GM18517 (cell line): ENCODE measurements at regions not wholly inside any gene's neighbourhood (a gene's known extent, or its start where the extent isn't known, plus 50 kb on each side); places are given as distances from the start of the nearest gene placed in this dataset.
"Not testable (repeated sequence)": the region's sequence is repeated elsewhere in the genome, so short reads cannot be mapped to it uniquely, and the experiment has no call there.

Source experiments
- ATAC-seq: cut with Tn5 transposase; IDR thresholded peaks from one replicate; pipeline ENCODE4 v1.9.1; 2021; ENCODE audit warnings: mild to moderate bottlenecking, moderate library complexity; ENCODE audit not compliant: unreplicated experiment

DNA sequence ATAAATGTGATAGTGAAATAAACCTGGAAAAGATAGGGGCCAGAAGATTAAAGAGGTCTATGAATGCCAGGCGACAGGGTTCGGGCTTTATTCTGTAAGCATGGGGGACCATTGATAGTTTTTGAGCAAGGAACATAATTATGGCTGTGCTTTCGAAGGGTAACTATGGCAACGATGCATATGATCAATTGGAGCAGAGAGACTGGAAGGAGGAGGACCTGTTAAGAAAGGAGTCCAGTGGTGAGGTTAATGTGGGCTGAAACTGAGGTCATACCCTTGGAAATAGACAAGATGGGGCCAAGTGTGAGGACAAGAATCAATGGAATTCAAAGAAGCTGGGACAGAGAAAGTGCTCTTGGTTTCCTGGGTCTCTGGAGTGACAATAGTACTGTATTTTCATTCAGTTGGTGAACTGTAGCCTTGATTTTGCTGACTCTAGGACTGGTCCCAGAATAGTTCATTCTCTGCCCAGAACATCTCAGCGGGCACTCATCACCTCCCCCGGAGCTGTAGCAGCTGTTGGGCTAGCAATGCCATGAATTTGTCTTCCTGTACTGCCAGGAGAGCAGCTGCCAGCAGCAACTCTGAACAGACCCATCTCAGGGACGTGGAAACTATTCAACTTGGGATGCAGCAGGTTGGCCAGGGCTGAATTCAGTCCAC is 108.4 kb downstream of the SRGAP2 start:
- ATAC-seq, result not testable (repeated sequence)

DNA sequence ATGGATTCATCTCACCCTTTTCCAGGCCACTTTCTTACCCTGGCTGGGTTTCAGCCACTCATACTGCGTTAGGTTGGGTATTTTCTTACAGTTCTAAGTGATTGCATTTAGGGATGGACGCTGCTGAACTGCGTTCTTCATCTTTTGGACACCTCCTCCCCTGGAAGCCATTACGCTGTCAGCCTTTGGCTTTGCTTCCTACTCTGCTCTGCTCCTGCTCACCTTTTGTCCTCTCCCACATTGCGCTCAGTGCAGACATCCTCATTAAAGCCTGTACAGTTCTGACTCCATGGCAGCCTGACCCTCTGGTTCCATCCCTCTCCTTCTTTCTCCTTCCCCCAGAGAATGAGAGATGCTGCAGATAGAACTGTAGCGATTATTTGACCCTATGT is 108.9 kb downstream of the SRGAP2 start:
- ATAC-seq, result not testable (repeated sequence)

DNA sequence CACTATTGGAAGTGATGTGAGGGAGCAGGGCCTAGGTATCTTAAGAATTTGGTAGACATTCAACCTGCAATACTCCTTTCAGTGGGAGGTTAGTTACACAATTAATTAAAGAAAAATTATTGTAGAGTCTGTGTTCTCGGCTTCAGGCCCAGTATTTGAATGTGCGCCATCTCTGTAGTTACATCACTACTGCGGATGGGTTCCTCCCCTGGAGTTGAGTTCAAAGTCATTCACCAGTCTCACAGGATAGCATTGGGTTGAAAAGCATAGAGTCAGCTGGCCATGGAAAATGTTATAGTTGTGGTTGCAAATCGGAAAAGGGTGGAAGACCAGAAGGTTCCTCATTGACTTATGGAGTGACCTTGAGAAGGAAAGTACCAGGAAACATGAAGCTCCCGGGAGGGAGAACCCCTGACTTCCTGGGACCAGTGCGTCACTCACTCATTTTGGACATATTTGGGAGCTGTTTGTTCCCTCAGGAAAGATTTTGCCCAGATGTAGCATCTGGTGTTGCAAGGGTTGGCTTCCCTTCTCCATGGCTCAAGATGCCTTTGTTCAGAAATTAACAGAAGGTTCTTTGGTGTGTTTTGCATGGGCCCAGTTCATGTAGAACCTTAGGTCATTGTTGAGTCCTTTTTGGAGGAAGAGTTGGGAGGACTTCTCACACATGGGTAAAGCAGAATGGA is 111.8 kb downstream of the SRGAP2 start:
- not testable (repeated sequence) for ATAC-seq

DNA sequence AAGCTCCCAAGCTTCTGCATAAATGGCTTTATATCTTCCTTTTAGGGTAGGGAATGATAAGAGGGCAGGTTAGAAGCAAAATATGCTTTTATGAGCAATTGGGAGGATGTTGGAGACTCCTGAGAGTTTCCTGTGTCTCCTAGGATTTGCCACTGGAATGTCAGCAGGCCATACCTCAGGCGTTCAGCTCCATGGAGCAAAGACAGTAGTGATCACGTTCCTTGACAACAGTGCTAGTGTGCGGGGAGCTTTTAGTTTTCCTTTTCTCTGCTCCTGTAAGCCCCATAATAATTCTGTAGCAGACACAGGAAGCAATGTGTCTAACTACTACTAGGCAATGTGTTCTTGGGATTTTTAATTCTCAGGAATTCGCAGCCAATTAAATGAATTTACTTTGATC is 113.6 kb downstream of the SRGAP2 start:
- ATAC-seq, result not testable (repeated sequence)

DNA sequence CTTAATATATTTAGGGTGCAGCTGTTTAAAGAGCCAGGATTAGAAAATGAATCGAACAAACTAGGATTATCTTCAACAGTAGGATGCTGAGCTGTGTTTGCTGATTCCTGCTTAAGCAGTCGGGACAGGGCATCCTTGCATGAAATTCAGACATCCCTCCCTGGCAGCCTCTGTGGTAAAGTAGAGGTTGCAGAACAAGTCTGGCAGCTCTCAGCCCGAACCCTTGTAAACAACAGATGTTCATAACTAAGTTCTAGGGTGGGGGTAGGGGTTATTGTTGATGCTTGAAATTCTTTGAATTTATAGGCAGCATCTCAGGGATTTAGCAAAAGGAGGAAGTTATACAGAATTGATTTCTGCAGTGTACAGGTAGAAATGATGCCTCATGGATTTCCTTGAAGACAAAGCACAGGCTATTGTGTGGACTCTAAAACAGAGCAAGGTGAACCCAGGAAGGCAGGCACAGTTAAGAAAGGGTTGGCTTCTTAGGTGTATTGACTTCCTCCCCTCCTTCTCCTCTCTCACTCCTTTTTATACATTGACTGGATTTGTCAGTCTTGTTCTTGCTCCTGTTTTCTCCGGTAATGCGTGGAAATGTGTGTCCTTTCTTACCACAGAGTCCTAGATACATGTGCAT is 114.7 kb downstream of the SRGAP2 start:
- not testable (repeated sequence) for ATAC-seq

DNA sequence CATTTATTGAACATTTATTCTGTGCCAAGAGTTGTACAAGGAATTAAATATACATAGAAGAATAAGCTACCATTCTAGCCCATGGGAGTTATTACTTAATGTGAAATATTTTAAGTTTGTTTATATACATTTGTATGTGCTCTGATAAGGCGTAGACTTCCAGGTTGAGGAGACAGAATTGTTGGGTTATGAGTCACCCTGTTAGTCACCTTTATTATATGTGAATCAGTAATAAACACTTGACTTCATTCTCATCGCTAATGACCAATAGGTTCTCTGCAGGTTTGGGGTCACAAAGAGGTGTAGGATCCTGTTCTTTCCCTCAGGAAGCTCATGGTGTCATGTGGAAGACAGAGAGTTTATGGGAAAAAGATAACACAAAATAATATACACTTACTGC is 116.9 kb downstream of the SRGAP2 start:
- not testable (repeated sequence) for ATAC-seq

DNA sequence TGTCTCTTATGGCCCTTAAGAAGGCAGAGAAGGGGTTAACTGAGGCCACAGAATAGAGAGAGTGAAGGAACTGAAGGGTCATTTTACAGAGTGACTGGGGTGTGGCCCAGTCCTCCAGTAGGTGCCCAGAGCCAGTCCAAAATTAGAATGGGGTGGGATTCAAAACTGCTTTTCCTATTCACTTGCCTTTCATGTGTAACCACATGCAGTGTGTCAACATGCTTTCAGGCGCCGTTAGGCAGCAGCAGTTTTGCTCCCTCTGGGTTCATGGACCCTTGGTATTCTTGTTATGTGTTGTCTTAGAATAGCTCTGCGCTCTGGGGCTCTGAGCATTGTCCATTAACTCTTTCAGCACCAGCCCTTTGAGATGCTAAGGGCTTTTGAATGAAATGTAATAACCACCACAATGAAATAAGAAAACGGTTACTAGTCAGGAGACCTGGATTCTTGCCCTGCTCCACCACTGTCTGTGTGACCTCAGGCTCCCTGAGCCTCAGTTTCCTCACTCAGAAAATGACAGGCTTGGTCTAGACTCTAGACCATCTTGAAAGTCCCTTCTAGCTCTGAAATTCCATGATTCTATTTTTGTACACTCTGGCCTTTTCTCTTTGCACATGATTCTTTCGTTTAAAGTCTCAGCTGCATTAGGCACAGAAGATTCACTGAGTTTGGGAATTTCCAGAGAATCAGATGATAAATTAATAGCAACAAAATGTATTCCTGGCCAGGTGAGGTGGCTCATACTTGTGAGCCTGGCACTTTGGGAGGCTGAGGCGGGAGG is 123.0 kb downstream of the SRGAP2 start:
- not testable (repeated sequence) for ATAC-seq

DNA sequence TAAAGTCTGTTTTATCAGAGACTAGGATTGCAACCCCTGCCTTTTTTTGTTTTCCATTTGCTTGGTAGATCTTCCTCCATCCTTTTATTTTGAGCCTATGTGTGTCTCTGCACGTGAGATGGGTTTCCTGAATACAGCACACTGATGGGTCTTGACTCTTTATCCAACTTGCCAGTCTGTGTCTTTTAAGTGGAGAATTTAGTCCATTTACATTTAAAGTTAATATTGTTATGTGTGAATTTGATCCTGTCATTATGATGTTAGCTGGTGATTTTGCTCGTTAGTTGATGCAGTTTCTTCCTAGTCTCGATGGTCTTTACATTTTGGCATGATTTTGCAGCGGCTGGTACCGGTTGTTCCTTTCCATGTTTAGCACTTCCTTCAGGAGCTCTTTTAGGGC is 128.3 kb downstream of the SRGAP2 start:
- not testable (repeated sequence) for ATAC-seq

DNA sequence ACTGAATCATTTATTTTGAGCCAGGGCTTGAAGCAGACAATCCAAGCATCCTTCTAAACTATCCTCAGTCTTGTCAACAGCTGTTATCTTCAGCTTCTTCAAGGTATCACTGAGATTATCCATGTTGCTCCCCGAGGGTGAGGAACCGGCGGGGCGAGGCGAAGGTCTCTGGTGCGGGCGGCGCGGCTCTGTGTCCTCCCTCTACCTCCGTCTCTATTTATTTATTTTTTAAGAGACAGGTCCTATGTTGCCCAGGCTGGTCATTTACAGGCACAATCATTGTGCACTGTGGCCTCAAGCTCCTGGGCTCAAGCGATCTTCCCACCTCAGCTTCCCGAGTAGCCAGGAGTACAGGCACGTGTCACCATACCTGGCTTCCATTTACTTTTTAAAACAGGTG is 130.0 kb downstream of the SRGAP2 start:
- ATAC-seq, result not testable (repeated sequence)

DNA sequence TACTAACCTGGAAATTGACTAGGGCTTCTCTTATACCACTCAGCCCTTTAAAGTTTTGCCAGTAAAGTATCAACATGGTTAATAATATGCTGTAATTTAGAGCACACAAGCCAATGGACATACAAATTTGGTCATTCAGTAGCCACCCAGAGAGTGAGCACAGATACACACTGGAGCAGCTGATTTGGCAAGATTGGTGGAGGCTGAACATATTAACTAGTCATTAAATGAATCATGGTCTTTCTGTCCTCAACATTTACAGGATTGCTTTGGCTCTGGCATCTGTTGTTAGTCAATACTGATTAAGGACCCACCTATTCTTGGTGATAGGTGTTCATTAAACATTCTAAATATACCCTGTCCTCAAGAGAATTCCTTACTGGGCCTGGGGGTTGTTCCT is 130.6 kb downstream of the SRGAP2 start:
- not testable (repeated sequence) for ATAC-seq

DNA sequence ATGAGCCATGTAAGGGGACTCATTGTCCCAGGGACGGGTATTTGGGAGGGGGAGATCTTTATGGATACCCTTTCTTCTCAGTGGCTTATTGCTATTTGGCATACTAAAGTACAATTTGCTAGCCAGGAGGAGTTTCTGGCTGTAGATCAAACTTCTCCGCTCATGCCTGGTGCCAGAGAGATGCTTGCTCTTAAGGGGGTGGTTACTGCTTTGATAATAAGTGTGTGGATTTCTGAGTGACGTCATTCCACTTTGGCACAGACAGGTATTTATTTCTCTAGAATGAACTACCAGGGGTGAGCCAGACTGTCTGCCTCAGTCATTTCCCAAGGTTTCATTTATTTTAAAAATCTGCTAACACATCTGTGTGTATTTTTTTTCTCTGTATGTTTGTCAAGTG is 131.1 kb downstream of the SRGAP2 start:
- not testable (repeated sequence) for ATAC-seq

DNA sequence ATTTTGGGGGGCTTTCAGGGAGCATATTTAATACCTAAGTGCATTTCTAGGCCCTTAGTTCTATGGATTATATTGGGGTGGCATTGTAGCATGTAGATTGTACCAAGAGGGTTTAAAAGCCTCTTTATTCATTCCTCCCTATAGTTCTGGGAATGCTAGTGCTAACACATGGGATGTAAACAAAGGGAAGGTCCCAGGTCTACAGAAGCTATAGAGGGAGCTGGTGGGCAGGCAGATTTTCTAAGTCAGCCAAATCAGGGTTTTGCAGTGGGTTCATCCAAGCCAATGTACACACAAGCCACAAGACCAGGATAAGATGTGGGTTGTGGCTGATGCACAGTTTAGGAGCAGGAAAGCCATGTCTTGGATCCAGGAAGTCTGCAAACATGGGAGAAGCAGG is 131.8 kb downstream of the SRGAP2 start:
- not testable (repeated sequence) for ATAC-seq

DNA sequence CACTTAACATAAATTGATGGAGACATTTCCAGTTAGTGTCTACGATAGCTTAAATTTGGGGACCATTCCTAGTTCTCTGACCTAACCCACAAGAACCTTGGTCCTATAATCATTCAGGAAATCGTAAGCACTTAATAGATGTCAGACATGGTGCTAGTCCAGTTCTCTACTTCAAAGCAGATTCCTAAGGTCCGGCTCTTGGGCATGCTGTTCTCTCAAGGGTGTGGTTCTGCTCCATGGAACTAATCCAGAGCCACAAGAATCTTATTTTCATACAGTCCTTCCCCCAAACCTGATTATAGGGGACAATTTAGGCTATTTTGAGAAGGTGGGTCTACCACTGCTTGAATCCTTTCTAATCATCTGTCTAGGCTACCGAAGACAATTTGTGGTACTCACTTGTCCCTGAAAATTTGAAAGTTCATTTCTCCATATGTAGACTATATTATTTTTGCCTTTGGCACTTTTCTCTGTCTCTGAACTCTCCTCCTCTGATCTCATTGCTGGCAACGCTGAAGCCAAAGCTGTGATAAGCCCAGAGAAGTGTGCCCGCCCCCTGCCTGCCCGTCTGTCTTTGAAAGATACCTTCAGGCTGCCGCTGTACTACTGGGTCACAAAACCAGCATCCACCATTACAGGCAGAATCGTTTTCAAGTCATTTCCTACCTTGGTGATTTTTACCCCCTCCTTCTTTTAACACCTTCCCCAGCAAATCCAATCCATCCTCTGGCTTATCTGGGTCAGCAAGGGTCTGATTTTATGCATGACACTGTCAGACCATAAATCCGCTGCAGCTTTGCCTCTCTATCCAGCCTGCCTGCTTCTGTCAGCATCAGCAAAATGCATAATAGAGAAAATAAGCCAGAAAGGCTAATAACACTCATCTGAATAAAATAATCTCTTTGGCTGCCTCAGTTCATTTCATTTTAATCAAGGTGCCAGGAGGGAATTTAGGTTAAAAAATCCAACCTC is 132.8 kb downstream of the SRGAP2 start:
- not testable (repeated sequence) for ATAC-seq

DNA sequence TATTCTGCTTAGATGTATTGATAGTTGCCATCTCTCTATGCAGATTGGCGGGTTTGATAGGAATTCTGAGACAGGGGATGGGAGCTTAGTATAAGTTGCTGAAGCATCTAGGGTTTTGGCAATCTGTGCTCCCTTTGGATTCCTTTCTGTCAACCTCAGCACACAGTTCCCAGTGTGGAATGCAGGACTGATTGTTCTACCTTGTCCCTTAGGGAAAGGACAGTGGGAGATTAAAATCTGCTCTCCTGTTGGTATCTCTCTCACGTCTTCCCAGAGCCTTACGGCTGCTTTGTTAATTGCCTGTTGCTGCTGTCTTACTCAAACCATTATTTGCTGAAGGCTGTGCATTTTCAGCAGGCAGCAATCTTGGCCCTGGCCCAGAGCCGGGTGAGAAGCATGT is 133.3 kb upstream of the IKBKE start:
- not testable (repeated sequence) for ATAC-seq

DNA sequence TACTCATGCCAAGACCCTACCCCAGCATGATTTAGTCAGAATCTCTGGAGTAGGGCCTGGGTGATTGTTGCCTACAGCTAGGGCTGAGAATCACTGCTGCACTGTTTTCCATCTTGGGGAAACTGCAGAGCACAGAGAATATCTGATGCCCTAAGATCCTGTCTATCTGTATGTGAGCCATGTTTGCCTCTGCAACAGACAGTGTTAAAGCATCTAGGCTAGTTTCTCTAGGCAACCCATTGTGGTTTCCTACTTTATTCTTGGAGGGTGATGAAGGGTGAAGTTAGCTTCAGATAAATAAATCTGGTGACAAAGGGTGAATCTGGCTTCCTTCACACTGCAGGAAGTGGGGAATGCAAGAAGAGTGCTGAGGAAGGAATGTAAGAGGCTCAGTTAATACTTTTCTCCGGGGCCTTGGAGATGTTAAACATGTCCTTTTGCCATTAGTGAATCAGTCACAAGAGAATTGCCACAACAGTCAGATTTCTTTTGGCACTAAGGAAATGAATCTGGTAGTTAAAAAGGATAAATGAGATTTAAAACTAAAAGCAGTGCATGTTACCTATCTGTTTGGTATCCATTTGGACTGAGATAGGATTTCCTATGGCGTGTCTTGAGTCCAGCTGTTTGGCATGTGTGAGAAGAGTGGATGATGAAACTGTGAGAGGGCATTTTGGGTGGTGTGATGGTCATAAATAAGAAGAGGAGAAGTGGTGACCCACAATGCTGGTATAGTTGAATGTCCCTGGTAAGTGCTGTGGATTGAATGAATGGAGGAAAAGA is 119.6 kb upstream of the IKBKE start:
- not testable (repeated sequence) for ATAC-seq

DNA sequence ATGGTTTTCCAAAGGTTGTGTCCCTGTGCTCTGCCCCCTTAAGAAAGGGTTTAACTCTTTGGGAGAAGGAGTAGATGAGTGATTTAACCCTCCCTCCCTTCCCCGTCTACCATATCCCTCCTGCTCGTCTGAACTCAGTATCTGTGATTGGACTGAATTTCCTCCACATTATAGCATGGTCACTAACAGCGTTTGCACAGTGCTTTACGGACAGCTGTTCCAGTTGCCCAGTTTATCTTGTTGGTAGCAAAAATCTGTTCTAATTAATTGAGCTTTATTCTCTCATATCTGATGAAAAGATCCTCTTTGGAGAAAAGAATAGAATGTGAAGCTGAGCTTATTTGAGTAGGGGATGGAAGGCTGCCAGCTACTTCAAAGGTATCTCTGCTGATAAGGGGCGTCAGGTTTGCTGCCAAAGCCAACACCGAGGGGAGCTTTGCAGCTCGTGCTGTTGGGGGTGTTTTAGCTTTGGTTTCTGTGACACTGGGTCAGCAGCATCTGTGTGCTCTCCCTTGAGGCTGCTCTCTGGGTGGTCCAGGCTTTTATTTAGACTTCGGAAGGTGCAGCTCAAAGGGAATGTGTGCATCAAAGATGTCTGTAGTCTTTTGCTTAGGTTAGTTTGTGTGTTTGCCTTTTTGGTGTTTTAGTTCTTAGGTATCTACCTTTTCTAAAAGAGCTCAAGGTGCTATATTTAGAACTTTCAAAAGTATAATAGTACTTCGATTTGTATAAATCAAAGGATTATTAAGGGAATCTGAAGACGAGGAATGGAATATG is 118.8 kb upstream of the IKBKE start:
- not testable (repeated sequence) for ATAC-seq

DNA sequence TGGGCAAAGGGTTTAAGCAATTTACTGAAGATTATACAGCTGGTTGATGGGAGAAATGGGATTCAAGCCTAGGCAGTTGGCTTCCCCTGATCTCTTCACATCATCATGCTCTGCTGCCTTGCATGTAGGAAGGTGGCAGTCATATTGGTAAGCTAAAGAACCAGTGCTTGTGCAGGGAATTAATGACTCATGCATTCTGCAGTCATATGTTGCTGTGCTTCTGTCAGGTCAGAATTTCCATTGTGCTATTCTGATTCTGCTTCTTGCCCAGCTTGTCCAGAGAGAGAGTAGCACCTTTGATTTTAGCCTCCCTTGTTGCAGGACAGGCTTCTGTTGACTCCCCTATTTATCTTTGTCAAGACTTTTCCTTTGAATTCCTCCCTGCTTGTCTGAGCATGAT is 114.0 kb upstream of the IKBKE start:
- ATAC-seq, result not testable (repeated sequence)

DNA sequence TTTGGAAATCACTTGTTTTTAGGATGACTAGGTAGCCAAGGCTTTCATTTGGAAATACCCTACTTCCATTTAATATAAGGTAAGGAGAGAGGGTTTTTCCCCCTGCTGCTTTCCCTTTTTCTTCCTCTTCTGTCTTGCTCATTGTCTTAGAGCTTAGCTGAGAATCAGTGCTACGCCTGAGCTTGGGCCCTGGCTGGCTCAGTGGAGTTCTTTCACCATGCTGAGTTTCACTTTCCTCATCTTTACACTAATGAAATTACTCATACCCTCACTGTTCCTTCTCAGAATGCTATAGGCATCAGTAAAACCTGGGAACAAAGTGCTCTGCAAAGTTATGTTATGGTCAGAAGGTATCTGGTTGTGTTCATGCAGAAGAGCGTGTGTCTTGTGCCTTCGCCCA is 112.3 kb upstream of the IKBKE start:
- ATAC-seq, result not testable (repeated sequence)

DNA sequence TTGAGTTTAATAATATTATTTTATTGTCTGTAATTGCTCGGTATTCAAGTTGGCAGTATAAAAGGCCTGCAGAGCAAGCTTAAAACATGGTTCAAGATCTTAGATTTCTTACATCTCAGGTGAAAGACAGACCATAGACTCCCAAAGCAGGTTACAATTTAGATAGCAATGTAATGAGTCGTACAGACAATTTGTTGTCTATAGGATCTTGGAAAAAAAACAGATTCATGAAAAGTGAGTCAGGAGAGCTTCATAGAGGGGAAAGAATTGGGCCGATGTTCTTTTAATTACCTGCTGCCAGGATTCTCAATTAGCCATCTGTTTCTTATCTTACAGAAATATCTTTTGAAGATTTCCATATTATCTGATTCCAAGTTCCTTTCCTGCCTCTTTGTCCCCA is 111.5 kb upstream of the IKBKE start:
- ATAC-seq, result not testable (repeated sequence)
